K562 (cell line): ENCODE measurements at regions not wholly inside any gene's neighbourhood (a gene's known extent, or its start where the extent isn't known, plus 50 kb on each side); places are given as distances from the start of the nearest gene placed in this dataset.

Experiments used
- ATAC-seq: fragments of 200-7000 bp; cut with Tn5 transposase; 3 replicates; pipeline ENCODE4 v1.9.1; 2020; ENCODE audit warnings: moderate library complexity
- BruUV-seq: library from RNA; stranded (reverse); fragments of 400-500 nt; replicated peaks from 2 replicates; lab custom pipeline; 2021; lab: Mats Ljungman, UMichigan
- CTCF ChIA-PET: fragments of 300-600 bp; formaldehyde crosslinking; extraction: SDS; loops from one replicate; lab custom pipeline; 2021; ENCODE audit warnings: low intra/inter-chr PET ratio; lab: Yijun Ruan, JAX
- POLR2A ChIA-PET: fragments of 300-600, 350-650 bp; sonication (Branson Sonifier 250); formaldehyde crosslinking; extraction: SDS; loops from one replicate; lab custom pipeline; 2021; ENCODE audit warnings: antibody characterized with exemption, inconsistent platforms; lab: Yijun Ruan, JAX
- DNase-seq, 4 experiments: peaks; one replicate each; pipeline versions ENCODE4 v3.0.0 to v3.0.0-alpha.2; 2011 to 2018; ENCODE audit warnings: low spot score in 3 of 4, mixed read lengths in 3 of 4; ENCODE audit errors: extremely low read depth in 1 of 4
- FAIRE-seq: peaks from 2 replicates; lab custom pipeline; 2011; peaks lifted over from hg19 to GRCh38; lab: Jason Lieb, UNC
- H2AFZ ChIP-seq: 2 replicates; pipeline ENCODE4 v1.6.0; 2011; ENCODE audit warnings: low read depth, low read length, control low read depth, inconsistent platforms
- H3K27ac ChIP-seq: fragments of 200-600 bp; 3 replicates; pipeline ENCODE4 v1.8.0; 2011; ENCODE audit warnings: low read depth, mild to moderate bottlenecking, control low read depth, inconsistent platforms, low read length, moderate library complexity, mixed read lengths; ENCODE audit errors: extremely low read depth
- H3K27me3 ChIP-seq, 2 experiments: fragments of 300-600 bp in 1 of 2; 2 replicates in 1 of 2; 3 replicates in 1 of 2; pipeline versions ENCODE4 v1.6.0 to v1.8.0; 2011; ENCODE audit warnings: inconsistent platforms in 2 of 2, low read length in 2 of 2, mild to moderate bottlenecking in 1 of 2, mixed read lengths in 1 of 2, moderate library complexity in 1 of 2; ENCODE audit not compliant: control insufficient read depth in 2 of 2, insufficient read depth in 2 of 2
- H3K36me3 ChIP-seq: fragments of 300-600 bp; 3 replicates; pipeline ENCODE4 v1.8.0; 2011; ENCODE audit warnings: mild to moderate bottlenecking, low read length, inconsistent platforms; ENCODE audit not compliant: control insufficient read depth, insufficient read depth
- H3K4me1 ChIP-seq, 2 experiments: fragments of 200-600 bp in 1 of 2; replicated peaks in 1 of 2; 2 replicates in 1 of 2; 3 replicates in 1 of 2; pipeline versions ENCODE4 v1.5.1 to v1.8.0; 2011; ENCODE audit warnings: inconsistent platforms in 2 of 2, low read length in 2 of 2, mild to moderate bottlenecking in 1 of 2, mixed read lengths in 1 of 2, moderate library complexity in 1 of 2; ENCODE audit not compliant: control insufficient read depth in 2 of 2, insufficient read depth in 2 of 2
- H3K4me2 ChIP-seq: 2 replicates; pipeline ENCODE4 v1.6.1; 2011; ENCODE audit warnings: low read length, control low read depth, inconsistent platforms, mixed read lengths; ENCODE audit not compliant: insufficient read depth
- H3K4me3 ChIP-seq: fragments of 200-600 bp; sonication (generic), shearing (Covaris generic); 2 replicates; pipeline ENCODE4 v1.5.1; 2016; ENCODE audit warnings: control low read depth, inconsistent platforms
- H3K79me2 ChIP-seq: fragments of 200-600 bp; 3 replicates; pipeline ENCODE4 v1.8.0; 2011; ENCODE audit warnings: low read length, inconsistent platforms; ENCODE audit not compliant: control insufficient read depth, insufficient read depth
- H3K9ac ChIP-seq, 2 experiments: 2 replicates each; pipeline versions ENCODE4 v1.6.0 to v1.6.1; 2011; ENCODE audit warnings: low read depth in 2 of 2, low read length in 2 of 2, control low read depth in 1 of 2, inconsistent platforms in 1 of 2, mild to moderate bottlenecking in 1 of 2, mixed read lengths in 1 of 2; ENCODE audit not compliant: insufficient read depth in 1 of 2
- H3K9me1 ChIP-seq: one replicate; pipeline ENCODE4 v1.6.0; 2011; ENCODE audit warnings: inconsistent platforms, mild to moderate bottlenecking, low read length, moderate library complexity; ENCODE audit not compliant: control insufficient read depth, insufficient read depth
- H3K9me3 ChIP-seq: replicated peaks from 2 replicates; pipeline ENCODE4 v1.5.1; 2011; ENCODE audit warnings: low read depth, low read length, inconsistent platforms; ENCODE audit not compliant: control insufficient read depth, insufficient read depth
- H4K20me1 ChIP-seq: replicated peaks from 2 replicates; pipeline ENCODE4 v1.6.1; 2011; ENCODE audit warnings: low read length, inconsistent platforms, mixed read lengths; ENCODE audit not compliant: control insufficient read depth, insufficient read depth
- ARID4B ChIP-seq: sonication (generic); formaldehyde crosslinking; IDR thresholded peaks from 2 replicates; pipeline ENCODE4 v1.8.0; 2022; ENCODE audit warnings: mild to moderate bottlenecking, missing genetic modification reagents
- ETS2 ChIP-seq: IDR thresholded peaks from 2 replicates; pipeline ENCODE4 v1.6.1; 2016; ENCODE audit warnings: borderline replicate concordance, missing genetic modification characterization, mild to moderate bottlenecking, moderate library complexity, missing compliant biosample characterization; ENCODE audit not compliant: poor library complexity, severe bottlenecking
- FOXK2 ChIP-seq, 2 experiments: fragments of 450-650 bp; IDR thresholded peaks in 1 of 2; conservative IDR thresholded peaks in 1 of 2; 2 replicates each; pipeline ENCODE4 v1.6.1; 2016; ENCODE audit warnings: low read depth in 2 of 2, mild to moderate bottlenecking in 1 of 2
- HMBOX1 ChIP-seq: sonication (generic); IDR thresholded peaks from 2 replicates; pipeline ENCODE4 v1.6.1; 2016
- JUN ChIP-seq, 2 experiments: sonication (generic) in 1 of 2; formaldehyde crosslinking in 1 of 2; IDR thresholded peaks; 2 replicates each; pipeline versions ENCODE4 v1.6.1 to v1.8.0; 2012 to 2022; ENCODE audit warnings: borderline replicate concordance in 2 of 2, mild to moderate bottlenecking in 2 of 2, improper control_type of control experiment in 1 of 2, low read depth in 1 of 2, low read length in 1 of 2, missing genetic modification reagents in 1 of 2
- PML ChIP-seq: IDR thresholded peaks from 2 replicates; pipeline ENCODE4 v1.6.1; 2012; ENCODE audit warnings: low read length, inconsistent platforms
- POLR2G ChIP-seq: fragments of 200-400 bp; formaldehyde crosslinking; IDR thresholded peaks from 2 replicates; pipeline ENCODE4 v1.6.1; 2017; ENCODE audit warnings: low read depth, mild to moderate bottlenecking, antibody characterized with exemption, low read length, moderate library complexity
- SIX5 ChIP-seq, 2 experiments: IDR thresholded peaks; 2 replicates each; pipeline ENCODE4 v1.6.1; 2011; ENCODE audit warnings: low read length in 2 of 2, borderline replicate concordance in 1 of 2, low read depth in 1 of 2, mild to moderate bottlenecking in 1 of 2, moderate library complexity in 1 of 2; ENCODE audit not compliant: insufficient read depth in 1 of 2
- TEAD1 ChIP-seq, 2 experiments: fragments of 450-650 bp in 1 of 2; sonication (generic) in 1 of 2; formaldehyde crosslinking; IDR thresholded peaks; 2 replicates each; pipeline versions ENCODE4 v1.4.0 to v1.8.0; 2020 to 2022; ENCODE audit warnings: mild to moderate bottlenecking in 2 of 2, missing genetic modification reagents in 1 of 2
- ZFX ChIP-seq: sonication (generic); formaldehyde crosslinking; IDR thresholded peaks from 2 replicates; pipeline ENCODE4 v1.8.0; 2022; ENCODE audit warnings: mild to moderate bottlenecking, missing genetic modification reagents, moderate library complexity
- ZNF766 ChIP-seq: fragments of 200-800 bp; sonication (Bioruptor generic); conservative IDR thresholded peaks from 2 replicates; pipeline ENCODE4 v1.6.1; 2016; ENCODE audit warnings: missing genetic modification characterization, missing compliant biosample characterization
- ZNF79 ChIP-seq: fragments of 250-450 bp; sonication (Bioruptor Pico); IDR thresholded peaks from 2 replicates; pipeline ENCODE4 v1.4.0; 2020; ENCODE audit warnings: low read depth, mild to moderate bottlenecking, moderate library complexity
- WGBS: fragments of 100-300 bp; shearing (Covaris generic); methylation state at CpG from one replicate; pipeline ENCODE4 v1.1.6; 2016; ENCODE audit warnings: low coverage, mixed read lengths; ENCODE audit not compliant: insufficient coverage; ENCODE audit errors: missing lambda C conversion rate; 5-methylcytosine and 5-hydroxymethylcytosine counted together
- in situ Hi-C: fragments of 300-500 bp; cut with MboI; formaldehyde crosslinking; loops from 4 replicates; pipeline ENCODE4 v1.15.0; 2018; ENCODE audit warnings: inconsistent platforms, mixed read lengths
- intact Hi-C: fragments of 100-400 bp; cut with micrococcal nuclease; formaldehyde crosslinking; loops from 2 replicates; pipeline ENCODE4 v1.14.2; 2022
- TF ChIP-seq, protein P1 (sequence below): fragments of 450-650 bp; IDR thresholded peaks from 2 replicates; pipeline ENCODE4 v1.6.1; 2016

DNA sequence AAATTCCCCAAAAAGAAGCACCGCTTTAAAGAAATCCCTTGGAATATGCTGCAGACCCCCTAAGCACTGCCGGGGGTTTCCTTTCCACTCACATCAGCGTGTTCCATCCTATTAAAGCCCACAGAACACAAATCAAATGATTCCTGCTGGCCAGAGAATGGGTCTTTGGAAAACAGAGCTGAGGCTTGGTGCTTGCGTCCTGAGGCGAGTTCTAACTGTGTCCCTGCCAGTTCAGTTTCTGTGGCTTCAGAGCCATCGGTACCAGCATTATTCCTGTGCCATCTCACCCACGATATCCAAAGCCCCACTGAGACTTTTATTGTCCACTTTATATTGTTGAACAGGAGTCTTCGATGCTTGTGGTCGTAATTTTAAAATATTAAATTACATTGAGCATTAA lies 142.0 kb upstream of the SYT13 start (continued):
- TF ChIP-seq PML, result no peak
- TF ChIP-seq, all 486 proteins: peak for 0

DNA sequence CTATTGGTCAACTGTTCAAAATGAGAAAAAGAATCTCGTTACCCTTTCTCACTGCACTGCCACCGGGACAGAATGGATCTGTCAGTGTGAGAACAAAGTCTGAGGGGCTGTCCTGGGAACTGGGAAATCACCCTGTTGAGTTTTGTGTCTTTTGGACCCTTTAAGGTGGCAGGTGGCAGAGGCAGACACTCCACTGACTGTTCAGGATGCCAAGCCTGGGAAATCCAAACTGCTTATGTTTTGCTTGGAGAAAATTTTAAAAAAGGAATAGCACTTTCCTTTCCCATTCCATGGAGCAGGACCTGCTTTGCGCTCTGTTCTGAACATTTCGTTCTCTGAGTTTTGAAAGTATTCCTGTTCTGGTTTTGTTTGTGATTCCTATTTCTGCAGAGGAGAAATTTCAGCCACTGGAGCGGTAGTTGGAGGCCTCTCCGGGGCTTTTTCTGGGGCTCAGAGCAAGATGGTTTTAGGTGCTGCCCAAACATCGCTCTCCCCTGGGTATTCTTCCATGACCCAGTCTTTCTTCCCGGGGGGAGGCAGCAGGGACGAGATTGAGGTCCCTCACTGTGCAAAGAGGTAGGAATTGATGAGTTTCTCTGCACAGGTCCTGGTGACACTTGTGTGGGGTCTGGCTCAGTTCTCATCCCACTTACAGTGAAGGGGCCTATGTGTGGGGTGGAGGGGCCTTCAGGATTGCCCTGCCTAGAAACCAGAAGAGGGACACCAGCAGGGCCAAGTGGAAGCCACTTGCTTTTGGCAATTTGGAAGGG lies 138.5 kb upstream of the SYT13 start:
- no peak for ATAC-seq
- in situ Hi-C loops, result no loop called here
- H3K36me3 ChIP-seq, result no peaks in the 10 kb centered on the region
- intact Hi-C loops, result no loop called here
- H2AFZ ChIP-seq, result no peak overlapping the region
- WGBS, result 0% methylated on average over 9 of the region's 9 CpGs
- H4K20me1 ChIP-seq, result no peaks in the 10 kb centered on the region
- no peak for DNase-seq
- peaks cover 8 to 22% of the 10 kb centered on the region in 2 experiments; a peak in 3 of 5 replicates for H3K27me3 ChIP-seq
- H3K4me1 ChIP-seq, result no peaks in the 10 kb centered on the region
- no peak overlapping the region for H3K27ac ChIP-seq
- CTCF ChIA-PET, result no interaction called here
- no peaks in the 10 kb centered on the region for H3K9me3 ChIP-seq
- no peaks in the 10 kb centered on the region for H3K9me1 ChIP-seq
- no peaks in the 10 kb centered on the region for H3K79me2 ChIP-seq
- no peak overlapping the region for H3K4me2 ChIP-seq
- BruUV-seq, result no TSS peak
- no peak overlapping the region for H3K9ac ChIP-seq
- POLR2A ChIA-PET, result no interaction called here
- no peak overlapping the region for H3K4me3 ChIP-seq
- no peak for FAIRE-seq
- no peak for TF ChIP-seq POLR2G
- TF ChIP-seq ZFX, result no peak
- TF ChIP-seq, protein P1, sequence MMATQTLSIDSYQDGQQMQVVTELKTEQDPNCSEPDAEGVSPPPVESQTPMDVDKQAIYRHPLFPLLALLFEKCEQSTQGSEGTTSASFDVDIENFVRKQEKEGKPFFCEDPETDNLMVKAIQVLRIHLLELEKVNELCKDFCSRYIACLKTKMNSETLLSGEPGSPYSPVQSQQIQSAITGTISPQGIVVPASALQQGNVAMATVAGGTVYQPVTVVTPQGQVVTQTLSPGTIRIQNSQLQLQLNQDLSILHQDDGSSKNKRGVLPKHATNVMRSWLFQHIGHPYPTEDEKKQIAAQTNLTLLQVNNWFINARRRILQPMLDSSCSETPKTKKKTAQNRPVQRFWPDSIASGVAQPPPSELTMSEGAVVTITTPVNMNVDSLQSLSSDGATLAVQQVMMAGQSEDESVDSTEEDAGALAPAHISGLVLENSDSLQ, result no peak
- no peak for TF ChIP-seq ZNF766 (CRISPR knock-in tag)
- TF ChIP-seq FOXK2 (conservative IDR thresholded peaks at IDR 0.05 in 1 of 2, IDR thresholded peaks at IDR 0.05 in 1 of 2; ENCODE audit: low read depth in 2 of 2), result no peak
- no peak for TF ChIP-seq HMBOX1
- TF ChIP-seq JUN (IDR thresholded peaks at IDR 0.05; ENCODE audit: borderline replicate concordance, low read depth, low read length), result no peak
- no peak for TF ChIP-seq JUN (CRISPR knock-in tag; IDR thresholded peaks at IDR 0.05; ENCODE audit: borderline replicate concordance)
- TF ChIP-seq ZNF79 (CRISPR knock-in tag), result no peak
- TF ChIP-seq ARID4B, result no peak
- TF ChIP-seq TEAD1 (CRISPR knock-in tag; IDR thresholded peaks at IDR 0.05), result no peak
- TF ChIP-seq SIX5 (IDR thresholded peaks at IDR 0.05; ENCODE audit: borderline replicate concordance in 1 of 2, insufficient read depth in 1 of 2, low read depth in 1 of 2, low read length in 2 of 2), result no peak
- TF ChIP-seq ETS2 (tag), result no peak
